Heart left ventricle (tissue), 16 donors: ENCODE measurements at regions not wholly inside any gene's neighbourhood (a gene's known extent, or its start where the extent isn't known, plus 50 kb on each side); places are given as distances from the start of the nearest gene placed in this dataset.

ENCODE experiments used
- ATAC-seq, 4 donors: fragments of 200-7000 bp; cut with Tn5 transposase; one replicate each; pipeline ENCODE4 v1.9.1; 2020 to 2022; ENCODE audit warnings: moderate library complexity in 4 of 4, mild to moderate bottlenecking in 3 of 4, moderate number of reproducible peaks in 1 of 4
- DNase-seq, 5 donors: peaks; one replicate each; pipeline ENCODE4 v3.0.0-alpha.2; 2020
- H3K27ac ChIP-seq, 12 donors: fragments of 200-600 bp; sonication (generic) in 4 of 12; one replicate each; pipeline versions ENCODE4 v1.5.0 to v1.8.0; 2016 to 2022; ENCODE audit warnings: mild to moderate bottlenecking in 2 of 12
- H3K27me3 ChIP-seq, 9 donors: fragments of 200-600 bp; sonication (generic) in 2 of 9; one replicate each; pipeline versions ENCODE4 v1.5.1 to v1.8.0; 2016 to 2022; ENCODE audit warnings: mild to moderate bottlenecking in 3 of 9
- H3K36me3 ChIP-seq, 9 donors: fragments of 200-600 bp; sonication (generic) in 2 of 9; one replicate each; pipeline versions ENCODE4 v1.5.0 to v1.8.0; 2018 to 2022; ENCODE audit warnings: mild to moderate bottlenecking in 2 of 9
- H3K4me1 ChIP-seq, 12 donors: fragments of 200-600 bp; sonication (generic) in 4 of 12; one replicate each; pipeline versions ENCODE4 v1.5.0 to v1.8.0; 2016 to 2022; ENCODE audit warnings: mild to moderate bottlenecking in 3 of 12
- H3K4me3 ChIP-seq, 12 donors: fragments of 200-600 bp; sonication (generic) in 4 of 12; one replicate each; pipeline versions ENCODE4 v1.5.0 to v1.8.0; 2017 to 2022; ENCODE audit warnings: mild to moderate bottlenecking in 9 of 12, moderate library complexity in 4 of 12
- H3K9me3 ChIP-seq, 12 donors: fragments of 200-600 bp; sonication (generic) in 4 of 12; one replicate each; pipeline versions ENCODE4 v1.5.0 to v1.8.0; 2016 to 2022; ENCODE audit warnings: mild to moderate bottlenecking in 1 of 12
- CTCF ChIP-seq, 12 donors: fragments of 200-600 bp; sonication (generic) in 4 of 12; IDR thresholded peaks; one replicate each; pipeline versions ENCODE4 v1.5.0 to v1.8.0; 2018 to 2022; ENCODE audit warnings: antibody characterized with exemption in 12 of 12, mild to moderate bottlenecking in 5 of 12
- POLR2A ChIP-seq, 2 donors: fragments of 450-650 bp; IDR thresholded peaks; one replicate each; pipeline ENCODE4 v1.6.1; 2017; ENCODE audit warnings: antibody characterized with exemption in 2 of 2, mild to moderate bottlenecking in 2 of 2, moderate library complexity in 2 of 2
- WGBS, 4 donors: extraction: QIAGEN DNeasy Blood & Tissue Kit in 2 of 4; methylation state at CpG; one replicate each; pipeline versions ENCODE4 v1.1.5 to v1.1.7; 2013 to 2018; 5-methylcytosine and 5-hydroxymethylcytosine counted together
- intact Hi-C, 10 donors: fragments of 100-400 bp; cut with DNase I; formaldehyde crosslinking; loops; one replicate each; pipeline versions ENCODE4 v1.11.1 to v1.14.2; 2022
- donor health status: ischemic (EF 13 %, LVEDD 7.1; RV severe dilation, severe dysfunction).
- donor health status: healthy with polysubstance abuse.
- donor health status: DM: no; HTN: yes; CAD: no.
- donor health status: DM: no; HTN: no; CAD: no.
- donor health status: ischemic (EF 25% LVEDD 6.9; RV normal size, moderate dysfunction).
- donor health status: ischemic (EF 25% LVEDD 5.7; RV mildly dilated, moderate dysfunction).
- donor health status: healthy.
- donor health status: DM: yes; HTN: yes; CAD: no.
- donor health status: ischemic (EF 35%, LVEDD 5.7; RV mildly dilated, moderate dysfunction).
- donor health status: nonischemic (EF 11% LVEDD 7.7; RV severe dilation, severe dysfunction).
- donor health status: DM: yes; HTN: yes; CAD: no.
- donor health status: PGD.
- donor health status: ischemic (EF 29% LVEDD 5.4; RV normal size, mild dysfunction).
- donor health status: nonischemic (EF 23%, LVEDD 6.1; RV moderate dilation, normal function).

DNA sequence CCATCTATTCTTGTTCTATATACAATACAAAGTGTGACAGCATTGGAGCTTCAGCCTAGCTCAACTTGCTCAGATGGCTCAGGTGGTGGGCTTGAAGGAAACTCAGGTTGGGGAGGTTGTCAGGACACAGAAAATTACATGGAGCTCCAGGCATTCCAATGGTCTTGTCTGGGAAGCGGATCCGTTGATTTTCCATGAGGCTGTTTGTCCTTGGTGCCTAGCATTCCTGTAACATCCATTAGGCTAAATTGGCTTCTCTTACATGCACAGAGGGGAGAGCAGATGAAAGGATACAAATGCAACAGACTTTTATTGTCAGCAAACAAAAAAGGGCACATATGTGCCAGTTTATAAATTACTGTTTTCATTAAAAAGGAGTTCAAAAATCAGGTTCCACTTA lies 75.5 kb upstream of the OTX2 start:
- no peak for ATAC-seq
- Histone ChIP-seq H3K9me3 (no peaks in the 10 kb centered on the region), H3K36me3 (no peaks in the 10 kb centered on the region), H3K4me1 (no peaks in the 10 kb centered on the region), H3K27ac (no peak overlapping the region), H3K4me3 (no peak overlapping the region), H3K27me3 (peaks cover 0 to 28% (median 0%) of the 10 kb centered on the region in 9 donors)
- 43 to 60% (median 45%) methylated on average over 2 of the region's 2 CpGs for WGBS, 4 donors
- TF ChIP-seq POLR2A (IDR thresholded peaks at IDR 0.05) (no peak), CTCF (IDR thresholded peaks at IDR 0.05) (no peak)
- DNase-seq: no peak
- intact Hi-C loops: no loop called here

DNA sequence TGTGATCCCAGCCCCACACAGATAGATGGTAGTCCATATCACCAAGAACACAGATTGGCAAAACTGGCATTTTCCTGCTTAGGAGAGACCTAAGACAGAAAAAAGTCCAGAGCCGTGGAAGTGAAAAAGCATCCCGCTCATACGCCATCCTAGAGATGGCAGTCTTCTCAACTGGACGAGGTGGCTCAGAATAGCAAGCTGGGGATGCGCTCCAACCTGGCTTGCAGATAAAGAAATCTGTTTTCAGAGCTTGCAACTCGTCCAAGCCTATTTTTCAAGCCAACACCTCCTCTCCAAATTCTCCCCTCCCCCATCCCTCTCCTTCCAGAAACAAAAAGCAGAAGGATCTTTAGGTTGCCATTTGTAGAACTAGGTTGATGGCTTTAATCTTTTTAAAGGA lies 74.3 kb upstream of the OTX2 start:
- H3K4me3 ChIP-seq: no peak overlapping the region
- DNase-seq (no peak), ATAC-seq (no peak)
- intact Hi-C loops: no loop called here
- no peak overlapping the region for H3K27ac ChIP-seq
- TF ChIP-seq CTCF (IDR thresholded peaks at IDR 0.05) (no peak), POLR2A (IDR thresholded peaks at IDR 0.05) (no peak)
- no peaks in the 10 kb centered on the region for H3K36me3 ChIP-seq
- WGBS, 4 donors: 33 to 50% (median 40%) methylated on average over 6 of the region's 6 CpGs
- no peaks in the 10 kb centered on the region for H3K4me1 ChIP-seq
- no peaks in the 10 kb centered on the region for H3K9me3 ChIP-seq
- H3K27me3 ChIP-seq: peaks cover 0 to 25% (median 0%) of the 10 kb centered on the region in 9 donors

- H3K4me1 ChIP-seq: no peaks in the 10 kb centered on the region
- no peak for ATAC-seq
- no peaks in the 10 kb centered on the region for H3K36me3 ChIP-seq
- H3K27me3 ChIP-seq: peaks cover 0 to 15% (median 0%) of the 10 kb centered on the region in 9 donors
- H3K4me3 ChIP-seq: no peak overlapping the region
- TF ChIP-seq CTCF (IDR thresholded peaks at IDR 0.05) (no peak), POLR2A (IDR thresholded peaks at IDR 0.05) (no peak)
- 55 to 79% (median 77%) methylated on average over 3 of the region's 3 CpGs for WGBS, 4 donors
- no peak overlapping the region for H3K27ac ChIP-seq
- intact Hi-C loops: no loop called here
- no peak for DNase-seq
- H3K9me3 ChIP-seq: no peaks in the 10 kb centered on the region
Measured at GRCh38 chr14:56881181-56881580, 70.9 kb upstream of the OTX2 start.

DNA sequence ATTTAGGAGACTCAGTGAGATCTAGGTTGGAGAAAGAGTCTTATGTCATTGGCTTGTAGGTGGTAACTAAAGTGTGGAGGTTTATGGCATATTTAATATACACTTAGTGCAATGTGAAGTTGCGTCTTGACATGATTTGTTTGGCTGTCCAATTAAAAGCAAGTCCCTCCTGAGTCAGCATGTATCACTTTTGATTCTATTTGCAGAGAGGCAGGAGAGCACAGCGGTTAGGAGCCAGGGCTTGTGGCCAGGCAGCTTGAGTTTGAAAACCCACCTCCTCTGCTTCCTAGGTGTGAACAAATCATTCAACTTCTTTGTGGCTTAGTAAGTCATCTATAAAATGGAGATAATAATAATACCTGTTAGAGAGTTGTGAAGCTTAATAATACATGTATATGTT lies 68.5 kb upstream of the OTX2 start:
- ATAC-seq (no peak), DNase-seq (no peak)
- H3K36me3 ChIP-seq: no peaks in the 10 kb centered on the region
- H3K9me3 ChIP-seq: no peaks in the 10 kb centered on the region
- 88 to 94% (median 91%) methylated on average over 2 of the region's 2 CpGs for WGBS, 4 donors
- H3K4me3 ChIP-seq: no peak overlapping the region
- H3K4me1 ChIP-seq: no peaks in the 10 kb centered on the region
- TF ChIP-seq CTCF (IDR thresholded peaks at IDR 0.05) (no peak), POLR2A (IDR thresholded peaks at IDR 0.05) (no peak)
- intact Hi-C loops: no loop called here
- H3K27ac ChIP-seq: no peak overlapping the region
- H3K27me3 ChIP-seq: peaks cover 0 to 15% (median 0%) of the 10 kb centered on the region in 9 donors
